ENCODE measurements at regions not wholly inside any gene's neighbourhood (a gene's known extent, or its start where the extent isn't known, plus 50 kb on each side); places are given as distances from the start of the nearest gene placed in this dataset.

- TF ChIP-seq POLR2A (IDR thresholded peaks at IDR 0.05) (no peak), CTCF (IDR thresholded peaks at IDR 0.05) (no peak), POLR2AphosphoS5 (IDR thresholded peaks at IDR 0.05) (no peak)
Observed at GRCh38 chr20:7389216-7389615, 551.0 kb downstream of the HAO1 start.

All from sigmoid colon (tissue), 4 donors.